Keratinocyte (primary cell): ENCODE measurements at regions not wholly inside any gene's neighbourhood (a gene's known extent, or its start where the extent isn't known, plus 50 kb on each side); places are given as distances from the start of the nearest gene placed in this dataset.

Source experiments
- DNase-seq: peaks from one replicate; pipeline ENCODE4 v3.0.0-alpha.2; 2011; ENCODE audit warnings: low read depth, missing footprints, low spot score
- FAIRE-seq: peaks from 2 replicates; lab custom pipeline; 2011; peaks lifted over from hg19 to GRCh38; lab: Jason Lieb, UNC
- H2AFZ ChIP-seq: 2 replicates; pipeline ENCODE4 v1.6.0; 2012; ENCODE audit warnings: low read length, control low read depth, inconsistent platforms; ENCODE audit not compliant: control insufficient read depth
- H3K27ac ChIP-seq: 2 replicates; pipeline ENCODE4 v1.5.1; 2011; ENCODE audit warnings: low read length; ENCODE audit not compliant: control insufficient read depth, insufficient read depth
- H3K27me3 ChIP-seq: 3 replicates; pipeline ENCODE4 v1.6.0; 2011; ENCODE audit warnings: low read length; ENCODE audit not compliant: control insufficient read depth, insufficient read depth; ENCODE audit errors: extremely low read depth
- H3K36me3 ChIP-seq, 2 experiments: 2 replicates in 1 of 2; 3 replicates in 1 of 2; pipeline ENCODE4 v1.5.1; 2011; ENCODE audit warnings: low read length in 2 of 2, mild to moderate bottlenecking in 1 of 2; ENCODE audit not compliant: control insufficient read depth in 2 of 2, insufficient read depth in 2 of 2; ENCODE audit errors: extremely low read depth in 1 of 2
- H3K4me1 ChIP-seq: 3 replicates; pipeline ENCODE4 v1.5.1; 2011; ENCODE audit warnings: low read length; ENCODE audit not compliant: control insufficient read depth, insufficient read depth; ENCODE audit errors: extremely low read depth
- H3K4me2 ChIP-seq: 3 replicates; pipeline ENCODE4 v1.6.0; 2011; ENCODE audit warnings: low read depth, low read length; ENCODE audit not compliant: control insufficient read depth, insufficient read depth; ENCODE audit errors: extremely low read depth
- H3K4me3 ChIP-seq, 3 experiments: fragments of 200-600 bp in 1 of 3; sonication (generic) in 1 of 3; 2 replicates in 2 of 3; 3 replicates in 1 of 3; pipeline ENCODE4 v1.5.1; 2011 to 2016; ENCODE audit warnings: low read length in 3 of 3, mild to moderate bottlenecking in 3 of 3, control low read depth in 2 of 3, inconsistent platforms in 1 of 3, low read depth in 1 of 3, mixed read lengths in 1 of 3, mixed run types in 1 of 3, moderate library complexity in 1 of 3; ENCODE audit not compliant: control insufficient read depth in 2 of 3, insufficient read depth in 2 of 3; ENCODE audit errors: extremely low read depth in 1 of 3
- H3K79me2 ChIP-seq: 2 replicates; pipeline ENCODE4 v1.6.0; 2012; ENCODE audit warnings: low read length; ENCODE audit not compliant: control insufficient read depth, insufficient read depth
- H3K9ac ChIP-seq: 3 replicates; pipeline ENCODE4 v1.6.0; 2011; ENCODE audit warnings: low read length; ENCODE audit not compliant: control insufficient read depth, insufficient read depth; ENCODE audit errors: extremely low read depth
- H3K9me1 ChIP-seq: 3 replicates; pipeline ENCODE4 v1.6.0; 2011; ENCODE audit warnings: low read length; ENCODE audit not compliant: control insufficient read depth, insufficient read depth; ENCODE audit errors: extremely low read depth
- H3K9me3 ChIP-seq: 2 replicates; pipeline ENCODE4 v1.5.1; 2012; ENCODE audit warnings: low read depth, low read length; ENCODE audit not compliant: control insufficient read depth
- H4K20me1 ChIP-seq: 3 replicates; pipeline ENCODE4 v1.6.0; 2011; ENCODE audit warnings: low read length; ENCODE audit not compliant: control insufficient read depth, insufficient read depth; ENCODE audit errors: extremely low read depth
- EZH2 ChIP-seq: IDR thresholded peaks from one replicate; pipeline ENCODE4 v1.6.1; 2012; ENCODE audit warnings: inconsistent platforms, mild to moderate bottlenecking, low read length, moderate library complexity
- dilution Hi-C: fragments of 300-500 bp; cut with MboI; formaldehyde crosslinking; loops from one replicate; pipeline ENCODE4 v1.7.0; 2020; ENCODE audit warnings: low sequenced_read_pairs; ENCODE audit not compliant: extremely low pct_ligation_motif_present
- TF ChIP-seq, protein P1 (sequence below), 3 experiments: IDR thresholded peaks in 1 of 3; conservative IDR thresholded peaks in 1 of 3; optimal IDR thresholded peaks in 1 of 3; 2 replicates in 2 of 3; 3 replicates in 1 of 3; pipeline versions ENCODE3 to v1.5.1; 2011; ENCODE audit warnings: low read length in 3 of 3, mild to moderate bottlenecking in 3 of 3, moderate library complexity in 2 of 3, control low read depth in 1 of 3, inconsistent platforms in 1 of 3; ENCODE audit not compliant: insufficient read depth in 2 of 3; ENCODE audit errors: extremely low read depth in 1 of 3

DNA sequence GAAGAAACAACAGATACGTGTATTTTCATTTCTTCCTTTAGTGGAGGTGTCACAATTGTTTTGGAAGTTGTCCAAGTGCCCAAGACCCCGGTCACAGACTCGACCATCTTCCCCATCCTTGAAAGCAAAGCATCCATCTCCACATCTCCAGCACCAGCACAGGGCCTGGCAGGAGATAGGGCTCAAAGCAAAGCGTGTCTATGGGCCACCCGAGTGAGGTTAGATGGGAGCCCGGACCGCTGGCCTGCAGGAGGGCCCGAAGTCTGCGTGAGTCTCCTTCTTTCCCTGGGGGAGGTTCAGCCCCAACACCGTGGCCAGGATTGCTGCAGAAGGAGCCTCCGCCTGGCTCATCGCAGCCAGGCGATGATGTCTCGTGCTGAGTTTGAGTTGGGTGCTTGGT, 83.5 kb upstream of the SULF2 start:
- H3K36me3 ChIP-seq = no peaks in the 10 kb centered on the region
- H3K9me3 ChIP-seq = no peaks in the 10 kb centered on the region
- H3K79me2 ChIP-seq = no peaks in the 10 kb centered on the region
- FAIRE-seq (no peak), DNase-seq (no peak)
- no peak overlapping the region for H3K9ac ChIP-seq
- no peak overlapping the region for H3K27ac ChIP-seq
- dilution Hi-C loops = no loop called here
- H2AFZ ChIP-seq = no peak overlapping the region
- no peak overlapping the region for H3K4me2 ChIP-seq
- no peak overlapping the region for H3K4me3 ChIP-seq
- TF ChIP-seq EZH2 = no peak
- TF ChIP-seq, protein P1, sequence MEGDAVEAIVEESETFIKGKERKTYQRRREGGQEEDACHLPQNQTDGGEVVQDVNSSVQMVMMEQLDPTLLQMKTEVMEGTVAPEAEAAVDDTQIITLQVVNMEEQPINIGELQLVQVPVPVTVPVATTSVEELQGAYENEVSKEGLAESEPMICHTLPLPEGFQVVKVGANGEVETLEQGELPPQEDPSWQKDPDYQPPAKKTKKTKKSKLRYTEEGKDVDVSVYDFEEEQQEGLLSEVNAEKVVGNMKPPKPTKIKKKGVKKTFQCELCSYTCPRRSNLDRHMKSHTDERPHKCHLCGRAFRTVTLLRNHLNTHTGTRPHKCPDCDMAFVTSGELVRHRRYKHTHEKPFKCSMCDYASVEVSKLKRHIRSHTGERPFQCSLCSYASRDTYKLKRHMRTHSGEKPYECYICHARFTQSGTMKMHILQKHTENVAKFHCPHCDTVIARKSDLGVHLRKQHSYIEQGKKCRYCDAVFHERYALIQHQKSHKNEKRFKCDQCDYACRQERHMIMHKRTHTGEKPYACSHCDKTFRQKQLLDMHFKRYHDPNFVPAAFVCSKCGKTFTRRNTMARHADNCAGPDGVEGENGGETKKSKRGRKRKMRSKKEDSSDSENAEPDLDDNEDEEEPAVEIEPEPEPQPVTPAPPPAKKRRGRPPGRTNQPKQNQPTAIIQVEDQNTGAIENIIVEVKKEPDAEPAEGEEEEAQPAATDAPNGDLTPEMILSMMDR (optimal IDR thresholded peaks at IDR 0.05 in 1 of 3, IDR thresholded peaks at IDR 0.05 in 1 of 3, conservative IDR thresholded peaks at IDR 0.05 in 1 of 3; ENCODE audit: extremely low read depth in 1 of 3, insufficient read depth in 2 of 3, low read length in 3 of 3) = no peak
- H3K27me3 ChIP-seq = no peaks in the 10 kb centered on the region
- H3K4me1 ChIP-seq = no peaks in the 10 kb centered on the region
- H3K9me1 ChIP-seq = no peaks in the 10 kb centered on the region
- no peaks in the 10 kb centered on the region for H4K20me1 ChIP-seq

DNA sequence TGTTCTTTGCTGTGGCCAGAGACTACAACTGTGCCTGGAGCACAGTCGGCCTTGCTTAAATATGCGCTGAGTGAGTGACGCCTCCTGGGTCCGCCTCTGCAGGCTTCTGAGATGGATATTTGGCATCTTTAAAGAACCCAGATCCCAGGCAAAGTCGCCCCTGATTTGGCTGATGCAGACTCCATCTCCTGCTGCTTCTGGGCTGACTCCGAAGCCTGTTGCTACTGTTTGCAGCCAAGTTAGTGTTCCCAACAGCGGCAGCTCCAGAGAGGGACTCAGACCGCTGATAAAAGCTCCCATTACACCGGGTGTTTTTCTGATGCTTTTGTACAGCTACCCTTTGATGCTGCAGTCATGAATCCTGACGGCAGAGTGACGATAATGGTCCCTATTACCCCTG, 83.0 kb upstream of the SULF2 start:
- Histone ChIP-seq H3K4me2 (no peak overlapping the region), H3K27ac (no peak overlapping the region), H3K4me1 (no peaks in the 10 kb centered on the region), H4K20me1 (no peaks in the 10 kb centered on the region), H3K36me3 (no peaks in the 10 kb centered on the region), H2AFZ (no peak overlapping the region), H3K9me3 (no peaks in the 10 kb centered on the region), H3K79me2 (no peaks in the 10 kb centered on the region), H3K27me3 (no peaks in the 10 kb centered on the region), H3K9me1 (no peaks in the 10 kb centered on the region), H3K4me3 (no peak overlapping the region), H3K9ac (no peak overlapping the region)
- DNase-seq (no peak), FAIRE-seq (no peak)
- dilution Hi-C loops = no loop called here
- TF ChIP-seq, protein P1 (optimal IDR thresholded peaks at IDR 0.05 in 1 of 3, IDR thresholded peaks at IDR 0.05 in 1 of 3, conservative IDR thresholded peaks at IDR 0.05 in 1 of 3; ENCODE audit: extremely low read depth in 1 of 3, insufficient read depth in 2 of 3, low read length in 3 of 3) = no peak
- TF ChIP-seq EZH2 = no peak
